AG08396 (cell line): ENCODE measurements at regions not wholly inside any gene's neighbourhood (a gene's known extent, or its start where the extent isn't known, plus 50 kb on each side); places are given as distances from the start of the nearest gene placed in this dataset.

ENCODE experiments used
- DNase-seq: peaks from one replicate; pipeline ENCODE4 v3.0.0; 2012; ENCODE audit warnings: low spot score, mixed read lengths

DNA sequence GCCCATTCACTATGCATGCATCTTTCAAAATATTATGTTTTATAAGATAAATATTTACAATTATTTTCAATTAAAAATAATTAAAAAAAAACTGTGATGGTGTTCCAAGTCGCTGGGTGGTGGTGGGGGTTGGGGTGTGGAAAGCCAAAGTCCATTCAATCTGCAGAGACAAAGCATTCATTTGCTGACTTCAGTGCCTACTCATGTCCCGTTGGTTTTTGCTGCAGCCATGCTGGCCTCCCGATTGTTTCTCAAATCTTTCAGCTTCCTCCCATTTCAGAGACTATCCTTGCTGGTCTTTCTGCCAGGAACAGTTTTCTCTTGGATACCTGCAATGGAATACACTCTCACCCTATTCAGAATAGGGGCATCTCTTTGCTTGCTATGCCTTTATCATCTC, 331.5 kb upstream of the NOVA1 start:
- no peak for DNase-seq

DNA sequence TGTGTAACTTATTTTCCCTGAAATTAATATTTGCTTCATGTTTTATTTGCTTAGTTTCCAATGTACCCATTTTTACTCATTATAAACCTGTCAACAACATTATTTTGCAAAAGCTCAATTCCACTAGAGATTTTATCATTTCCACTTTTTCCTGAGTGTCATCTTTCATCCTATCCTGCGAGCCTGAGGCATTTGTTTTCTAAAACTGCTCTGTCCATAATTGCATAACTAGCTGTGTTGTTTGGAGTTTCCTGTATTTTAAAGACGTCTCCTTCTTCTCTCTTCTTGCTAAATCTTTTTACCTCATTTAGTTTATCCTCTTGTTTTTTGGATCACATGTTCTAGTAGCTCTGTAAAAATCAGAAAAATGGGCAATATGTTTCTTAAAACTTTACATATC, 332.7 kb upstream of the NOVA1 start:
- DNase-seq: no peak

DNA sequence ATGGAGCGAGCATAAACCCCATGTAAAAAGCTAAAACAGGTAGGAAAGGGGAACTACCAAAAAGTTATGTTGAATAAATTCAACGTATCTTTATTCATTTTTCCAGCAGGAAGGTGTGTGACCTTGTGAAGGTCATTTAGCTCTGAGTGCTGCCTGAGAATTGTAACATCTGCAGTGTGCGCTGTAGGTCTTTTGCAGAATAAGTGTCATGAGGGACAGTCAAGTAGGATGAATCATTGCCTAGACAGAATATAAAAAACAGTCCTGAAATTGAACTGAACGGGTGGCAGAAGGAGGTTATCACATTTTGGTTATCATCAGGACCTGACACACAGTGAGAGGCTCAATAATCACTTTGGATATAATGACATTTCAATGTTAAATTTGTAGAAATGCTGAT, 334.8 kb upstream of the NOVA1 start:
- DNase-seq: no peak

DNA sequence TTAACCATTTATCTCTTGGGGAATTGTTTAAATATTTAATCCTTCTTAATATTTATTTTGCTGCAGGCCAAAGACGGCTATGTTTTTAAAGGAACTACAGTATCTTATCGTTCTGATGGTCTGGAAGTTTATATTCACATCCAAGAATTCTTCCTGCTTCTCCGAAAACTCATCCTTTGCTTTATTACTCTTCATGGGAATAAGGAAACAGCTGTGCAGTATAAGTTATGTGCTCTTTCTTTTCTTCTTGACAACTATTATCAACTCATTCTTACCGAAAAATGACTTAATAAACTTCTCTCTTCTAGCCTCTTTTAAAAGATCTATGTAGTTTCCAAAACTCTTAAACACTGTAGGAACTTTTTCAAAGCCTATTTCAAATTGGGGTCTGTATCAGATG, 335.6 kb upstream of the NOVA1 start:
- DNase-seq: no peak

DNA sequence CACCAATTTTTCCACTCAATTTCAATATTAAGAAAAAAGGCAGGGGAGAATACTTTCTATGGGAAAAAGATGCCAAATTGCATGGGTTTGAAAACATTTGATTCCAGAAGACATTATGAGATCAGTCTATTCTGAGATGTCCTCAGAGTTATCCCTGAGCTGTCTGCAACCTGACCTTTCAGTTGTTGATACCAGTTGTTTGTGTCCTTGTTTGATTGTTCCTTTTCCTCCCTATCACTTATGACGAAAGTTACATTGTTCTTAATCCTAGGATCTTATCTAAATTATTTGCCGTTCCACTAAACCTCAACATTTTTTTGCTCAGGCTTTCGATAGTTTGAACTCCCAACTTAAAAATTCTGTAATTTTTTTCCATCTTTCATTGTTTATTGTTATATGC, 336.3 kb upstream of the NOVA1 start:
- DNase-seq: no peak

DNA sequence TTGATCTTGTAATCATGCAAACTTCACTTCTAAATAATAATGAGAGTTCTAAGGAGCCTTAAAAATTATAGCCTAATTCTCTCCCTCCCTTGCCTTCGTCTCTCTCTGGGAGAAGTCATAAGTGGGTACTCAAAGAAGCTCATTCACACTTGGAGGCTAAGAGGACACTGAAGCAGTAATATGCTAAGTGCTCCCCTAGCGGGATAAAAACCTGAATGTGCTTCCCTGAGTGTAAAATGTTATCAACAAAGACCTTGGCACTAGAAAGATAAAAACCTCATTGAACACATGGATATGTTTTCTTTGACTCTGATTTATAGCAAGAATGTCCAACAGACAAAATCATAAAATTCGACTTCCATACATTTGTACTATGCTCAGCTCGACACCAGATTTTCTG, 337.9 kb upstream of the NOVA1 start:
- no peak for DNase-seq

DNA sequence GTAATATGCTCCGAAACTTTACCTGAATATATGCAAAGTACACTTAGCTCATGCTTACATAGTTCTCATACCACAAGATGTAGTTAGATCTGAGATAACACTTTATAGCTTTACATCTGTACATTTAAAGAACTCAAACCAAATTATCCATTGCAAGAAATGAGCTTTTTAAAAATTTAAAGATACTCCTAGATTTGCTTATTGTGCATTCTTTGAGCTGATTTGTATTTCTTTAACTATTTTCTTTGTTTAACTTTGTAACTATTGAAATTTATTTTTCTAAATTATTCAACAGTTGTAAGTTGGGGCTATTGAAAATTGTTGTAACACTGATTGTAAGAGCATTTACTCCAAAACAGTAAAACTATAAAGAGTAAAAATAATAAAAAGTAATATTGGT, 340.2 kb upstream of the NOVA1 start:
- DNase-seq: no peak

DNA sequence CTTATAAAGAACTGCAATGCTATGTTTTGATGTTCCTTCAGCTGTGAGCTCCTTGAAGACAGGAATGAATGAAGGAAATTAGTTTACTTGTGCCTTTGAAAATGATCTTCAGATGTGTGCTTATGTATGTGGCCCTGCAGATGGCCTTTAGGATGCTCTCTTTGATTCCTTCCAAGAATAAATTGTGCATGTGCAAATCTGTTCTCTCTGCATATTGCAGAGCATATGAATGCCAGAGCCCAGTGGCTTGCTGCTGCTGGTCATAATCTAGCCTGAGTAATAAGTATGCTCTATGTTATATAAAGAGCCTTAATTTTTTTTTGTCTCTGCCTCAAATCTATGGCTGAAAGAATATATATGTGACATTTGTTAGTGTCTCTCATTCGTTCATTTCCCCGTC, 341.9 kb upstream of the NOVA1 start:
- no peak for DNase-seq

DNA sequence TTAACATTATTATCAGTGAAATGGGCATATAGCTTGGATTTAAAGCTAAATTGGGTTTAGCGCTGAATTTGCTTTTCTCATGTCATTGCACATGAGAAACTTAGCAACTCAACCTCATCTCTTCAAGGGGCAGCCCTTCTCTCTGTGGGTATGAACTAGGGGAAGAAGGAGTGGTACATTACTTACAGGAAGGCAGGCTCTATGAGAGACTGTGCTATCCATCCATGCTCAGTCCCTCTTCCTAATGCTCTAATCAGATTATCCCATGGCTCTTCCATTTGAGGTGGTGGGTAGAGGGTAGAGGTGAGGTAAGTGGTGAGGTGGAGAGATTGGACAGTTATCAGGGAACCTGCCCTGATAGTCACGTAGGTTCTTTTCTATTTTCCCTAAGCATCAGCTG, 343.7 kb upstream of the NOVA1 start:
- DNase-seq: no peak

DNA sequence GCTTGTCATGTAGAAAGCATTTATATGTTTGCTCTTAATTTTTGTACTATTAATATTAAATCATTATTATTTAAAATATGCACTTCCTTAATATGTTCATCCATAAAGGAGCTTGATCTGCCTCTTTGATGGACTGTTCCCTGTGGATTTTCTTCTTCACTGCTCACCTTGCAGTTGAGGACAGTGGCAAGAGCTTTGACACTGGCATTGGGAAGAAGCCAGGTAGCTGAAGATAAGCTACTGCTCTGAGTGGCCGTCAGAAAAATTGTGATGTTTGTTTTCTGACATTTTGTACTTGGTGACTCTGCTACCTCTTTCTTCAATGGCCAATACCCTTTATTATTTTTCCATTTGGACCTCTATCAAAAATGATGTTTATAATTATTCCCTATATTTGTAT, 349.4 kb upstream of the NOVA1 start:
- DNase-seq: no peak

DNA sequence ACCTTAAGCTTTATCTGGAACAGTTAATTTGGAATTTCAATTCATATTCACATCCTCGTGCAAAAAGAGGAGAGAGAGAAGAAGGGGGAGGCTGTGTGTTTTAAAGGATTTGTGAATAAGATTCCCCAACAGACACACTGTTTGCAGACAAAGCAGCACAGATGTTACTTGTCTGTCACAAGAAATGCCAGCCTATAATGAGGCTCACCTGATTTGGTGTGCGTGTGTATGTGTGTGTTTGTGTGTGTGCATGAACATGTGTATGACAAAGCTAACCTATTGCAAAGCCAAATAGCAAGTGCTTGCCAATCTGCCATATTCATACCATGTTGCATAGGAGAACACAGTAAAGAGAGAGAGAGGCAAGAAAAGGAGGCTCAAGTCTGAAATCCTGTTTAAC, 361.6 kb upstream of the NOVA1 start:
- DNase-seq: no peak

DNA sequence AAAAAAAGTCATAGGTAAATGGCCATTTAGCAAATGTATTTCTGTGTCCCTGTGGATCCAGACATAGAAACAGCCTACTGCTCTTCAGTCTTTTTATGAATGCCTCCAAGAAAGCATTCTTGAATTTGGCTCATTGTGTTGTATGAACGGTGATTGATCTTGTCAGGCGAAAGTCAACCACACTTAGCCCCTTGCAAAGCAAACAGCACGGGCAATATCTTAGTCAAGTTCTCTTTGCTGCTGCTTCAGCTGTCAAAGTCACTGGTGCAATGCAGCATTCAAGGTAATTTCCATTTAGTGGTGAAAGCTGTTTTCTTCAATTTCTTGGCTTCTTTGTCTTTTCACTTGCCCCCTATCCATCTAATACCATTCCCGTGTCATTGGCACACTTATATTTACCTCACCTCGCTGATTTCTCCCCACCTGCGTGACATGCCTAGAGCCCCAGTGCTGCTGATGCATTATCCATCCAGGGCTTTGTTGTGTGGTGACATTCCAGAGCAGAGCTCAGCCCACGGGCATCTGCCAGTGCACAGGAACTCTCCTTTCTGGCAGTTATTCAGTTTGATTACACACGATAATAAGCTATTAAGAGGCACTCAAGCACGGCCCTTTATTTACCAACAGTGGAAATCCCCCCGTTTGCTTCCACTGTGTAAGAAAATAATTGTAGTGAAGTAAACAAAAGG, 362.3 kb upstream of the NOVA1 start:
- no peak for DNase-seq

DNA sequence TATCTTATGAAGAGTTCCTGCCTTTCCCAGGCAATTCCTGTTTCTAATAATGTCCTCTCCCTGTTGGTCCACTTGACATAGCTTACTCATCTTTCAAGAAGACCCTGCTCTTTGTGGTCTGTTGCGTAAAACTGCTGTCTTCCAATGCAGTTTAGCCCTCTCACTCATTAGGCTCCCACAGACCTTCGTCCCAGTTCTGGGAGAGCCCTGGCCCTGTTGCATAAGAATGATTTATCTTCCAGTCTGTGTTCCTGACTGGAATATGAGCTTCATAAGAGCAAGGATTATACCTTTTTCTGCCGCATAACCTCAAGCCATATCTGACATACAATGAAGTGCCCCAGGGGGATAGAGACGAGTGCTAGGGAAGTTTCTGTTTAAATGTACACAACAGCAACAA, 365.9 kb upstream of the NOVA1 start:
- no peak for DNase-seq

DNA sequence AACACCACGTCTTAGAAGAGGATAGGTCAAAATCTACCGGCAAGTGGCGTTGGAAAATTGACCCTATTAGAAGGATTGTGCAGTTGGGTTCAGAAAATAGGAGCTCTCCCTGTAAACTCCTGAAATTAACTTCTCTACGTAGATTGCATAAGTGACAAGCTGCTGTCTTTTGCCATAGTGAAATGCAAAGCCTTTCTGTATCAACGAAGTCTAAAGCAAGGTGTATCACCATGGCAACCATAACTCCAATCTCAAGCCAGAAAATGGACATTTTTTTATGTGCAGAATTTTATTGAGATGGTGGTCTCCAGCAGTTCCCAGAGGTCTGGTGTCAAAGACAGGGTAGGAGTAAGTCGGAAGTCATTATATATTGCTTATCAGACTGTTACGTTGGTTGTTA, 367.7 kb upstream of the NOVA1 start:
- DNase-seq: no peak

DNA sequence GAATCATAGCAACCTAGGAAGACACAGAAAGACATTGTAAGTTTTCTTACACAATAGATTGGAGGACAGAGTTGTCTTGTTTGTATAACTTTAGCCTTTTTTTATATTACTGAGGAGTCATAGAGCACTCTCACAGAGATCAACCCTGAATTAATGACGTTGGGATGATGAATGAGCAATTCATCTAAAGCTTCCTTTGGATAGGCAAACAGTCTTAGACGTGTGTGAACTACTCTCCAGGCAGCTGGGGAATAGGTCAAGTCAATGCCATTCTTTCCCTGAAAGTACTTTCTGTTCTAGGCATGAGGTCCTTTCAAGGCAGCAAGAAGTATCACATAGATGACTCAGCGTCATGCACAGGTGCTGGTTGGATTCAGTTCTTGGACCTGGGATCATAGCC, 369.1 kb upstream of the NOVA1 start:
- no peak for DNase-seq

DNA sequence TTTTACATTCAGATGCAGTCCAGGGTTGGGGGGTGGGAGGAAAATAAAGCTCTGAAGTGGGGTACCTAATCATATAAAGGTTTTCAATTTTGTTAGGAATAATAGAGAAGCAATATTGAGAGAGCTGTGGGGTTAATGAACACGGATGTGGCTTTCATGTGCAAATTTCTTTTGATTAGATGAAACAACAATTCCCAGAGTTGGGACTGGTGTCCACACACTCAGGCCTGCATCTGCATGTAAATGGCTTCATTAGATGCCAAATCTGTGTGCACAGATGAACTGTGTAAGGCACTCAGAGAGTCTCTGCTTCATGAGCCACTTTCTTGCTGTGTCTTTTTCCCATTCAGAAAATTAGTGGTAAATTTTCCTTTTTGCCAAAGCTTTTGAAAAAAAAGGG, 377.1 kb upstream of the NOVA1 start:
- no peak for DNase-seq

DNA sequence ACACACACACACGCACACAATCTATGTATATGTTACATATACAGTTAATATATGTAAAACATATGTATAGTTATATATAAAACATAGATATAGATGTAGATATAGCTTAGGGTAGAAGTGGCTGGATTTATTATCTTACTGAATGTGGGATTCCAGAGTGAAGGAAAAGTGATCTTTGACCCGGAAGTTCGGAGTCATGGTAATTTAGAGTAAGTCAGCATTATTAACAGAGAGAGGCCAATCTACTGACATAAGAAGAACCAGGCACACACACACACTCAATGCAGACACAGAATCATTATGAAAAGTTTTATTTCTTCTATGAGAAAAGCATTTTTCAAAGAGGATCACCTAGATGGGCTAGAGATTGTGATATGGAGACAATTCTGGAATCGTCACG, 384.2 kb upstream of the NOVA1 start:
- no peak for DNase-seq

DNA sequence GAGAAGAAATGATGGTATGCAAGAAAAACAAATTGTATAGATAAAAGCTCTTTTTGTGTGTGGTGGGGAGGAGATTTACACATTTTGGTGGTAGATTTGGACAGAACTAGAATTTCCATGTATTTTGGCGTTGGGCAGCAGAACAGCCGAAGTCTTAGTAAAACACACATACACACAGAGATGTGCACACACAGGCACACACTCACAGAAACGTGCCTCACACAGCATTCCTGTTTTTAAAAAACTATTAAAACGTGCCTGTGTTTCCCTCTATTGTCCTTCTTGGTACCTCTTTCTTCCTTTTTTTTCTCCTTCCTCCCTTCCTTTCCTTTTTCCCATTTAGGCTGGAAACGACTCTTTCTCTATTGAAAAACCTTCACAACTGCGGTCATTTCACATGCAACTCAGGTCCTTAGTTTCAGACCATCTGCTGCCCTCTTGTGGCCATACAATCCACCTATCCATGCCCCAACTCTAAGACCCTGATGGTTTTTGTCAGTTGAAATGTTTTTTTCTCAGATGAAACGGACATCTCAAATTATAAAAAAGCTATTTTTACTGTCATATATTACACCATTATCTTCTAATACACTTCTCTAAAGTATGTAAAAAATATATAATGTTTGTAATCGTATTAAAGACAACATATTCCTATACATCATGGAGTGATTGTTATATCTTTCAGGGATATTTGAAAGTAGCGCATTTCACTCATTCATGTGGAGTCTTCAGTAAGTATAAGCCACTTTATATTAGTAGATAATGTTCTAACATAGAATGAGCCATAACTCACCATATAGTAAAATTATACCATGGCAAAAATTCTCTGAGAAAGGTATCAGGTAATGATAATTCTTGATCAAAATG, 386.7 kb upstream of the NOVA1 start:
- DNase-seq: peak; percentile 2

DNA sequence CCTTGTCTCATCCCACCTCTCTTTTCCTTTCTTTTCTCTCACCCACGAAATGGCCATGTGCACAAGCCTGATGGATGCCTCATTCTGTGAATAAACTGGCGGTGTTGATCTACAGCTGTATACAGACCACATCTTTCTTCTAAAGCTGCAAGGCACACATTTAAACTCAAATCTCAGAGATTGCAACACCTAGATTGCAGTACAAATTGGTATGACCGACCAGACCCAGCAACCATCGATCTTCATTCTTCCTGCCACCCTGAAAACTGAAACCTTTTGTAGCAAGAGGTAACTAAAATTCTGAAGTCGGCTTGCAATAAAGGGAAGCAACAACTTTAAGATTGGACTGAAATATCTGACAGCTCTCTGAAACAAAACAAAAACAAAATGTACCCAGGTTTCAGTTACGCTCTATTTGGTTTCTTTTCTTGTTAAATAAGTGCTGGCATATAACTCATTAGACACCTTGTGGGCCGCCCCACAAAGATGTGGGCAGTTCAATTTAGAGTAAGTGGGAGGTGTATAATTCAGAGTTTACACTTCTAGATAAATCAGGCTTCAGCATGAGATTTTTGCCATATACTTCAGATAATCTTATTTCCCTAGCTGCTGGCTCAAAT, 390.0 kb upstream of the NOVA1 start:
- DNase-seq: no peak

DNA sequence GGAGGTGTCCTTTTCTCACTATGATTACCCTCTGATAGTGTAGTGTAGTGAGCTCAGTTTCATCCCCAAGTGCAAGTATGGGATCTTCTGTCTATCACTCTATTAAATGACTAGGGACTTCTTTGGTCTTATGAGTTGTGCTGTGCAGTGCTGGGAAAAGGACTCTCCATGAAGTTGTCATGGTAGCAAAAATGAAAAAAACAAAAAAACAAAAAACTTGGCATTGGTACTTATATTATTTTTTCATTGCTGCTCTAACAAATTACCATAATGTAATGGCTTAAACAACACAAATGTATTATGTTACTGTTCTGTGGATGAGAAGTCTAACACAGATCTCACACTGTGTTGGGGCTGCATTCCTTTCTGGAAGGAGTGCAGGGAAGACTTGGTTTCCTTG, 393.1 kb upstream of the NOVA1 start:
- DNase-seq: no peak

DNA sequence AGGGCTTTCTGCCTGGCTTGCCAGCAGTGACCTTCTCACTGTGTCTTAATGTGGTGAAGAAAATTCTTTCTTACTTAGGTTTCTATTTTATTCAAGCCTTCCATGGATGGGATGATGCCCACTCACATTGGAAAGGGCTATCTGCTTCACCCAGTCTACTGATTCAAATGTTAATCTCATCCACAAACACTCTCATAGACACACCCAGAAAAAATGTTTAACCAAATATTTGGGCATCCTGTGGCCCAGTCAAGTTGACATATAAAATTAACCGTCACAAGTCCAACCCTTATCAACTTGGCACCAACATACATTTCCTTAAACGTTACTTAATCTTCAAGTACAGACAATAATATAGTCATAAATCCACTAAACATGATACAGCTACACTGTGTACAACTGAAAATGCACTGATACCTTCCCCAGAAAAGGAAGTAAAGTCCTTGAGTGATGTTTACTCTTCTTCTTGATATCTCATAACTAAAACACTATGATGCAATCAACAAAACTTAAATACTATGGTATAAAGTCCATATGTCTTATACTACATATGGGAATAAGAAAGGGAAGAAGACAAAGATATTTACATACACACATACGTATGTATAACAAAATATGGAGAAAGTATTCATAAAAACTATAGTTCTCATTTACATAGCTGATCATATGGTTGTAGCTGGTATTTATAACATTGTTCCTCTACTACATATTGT, 394.7 kb upstream of the NOVA1 start:
- no peak for DNase-seq

DNA sequence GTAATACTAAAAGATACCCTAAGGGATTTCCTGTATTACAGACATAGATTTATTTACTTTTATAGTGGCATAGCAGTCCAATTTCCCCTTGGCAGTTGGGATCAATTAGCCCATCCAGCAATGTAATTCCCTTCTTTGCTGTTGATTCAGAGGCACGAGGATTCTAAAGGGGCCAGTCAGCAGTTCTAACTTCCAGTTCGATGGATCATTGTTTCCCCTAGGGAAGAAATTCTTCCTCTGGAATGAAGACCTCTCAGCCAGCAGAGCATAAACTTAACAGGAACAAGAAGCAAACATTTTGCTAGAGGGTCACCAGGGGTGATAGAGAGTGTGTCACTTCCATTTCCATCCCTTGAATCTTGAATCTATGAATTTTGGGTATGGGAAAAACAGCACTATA, 395.7 kb upstream of the NOVA1 start:
- no peak for DNase-seq

DNA sequence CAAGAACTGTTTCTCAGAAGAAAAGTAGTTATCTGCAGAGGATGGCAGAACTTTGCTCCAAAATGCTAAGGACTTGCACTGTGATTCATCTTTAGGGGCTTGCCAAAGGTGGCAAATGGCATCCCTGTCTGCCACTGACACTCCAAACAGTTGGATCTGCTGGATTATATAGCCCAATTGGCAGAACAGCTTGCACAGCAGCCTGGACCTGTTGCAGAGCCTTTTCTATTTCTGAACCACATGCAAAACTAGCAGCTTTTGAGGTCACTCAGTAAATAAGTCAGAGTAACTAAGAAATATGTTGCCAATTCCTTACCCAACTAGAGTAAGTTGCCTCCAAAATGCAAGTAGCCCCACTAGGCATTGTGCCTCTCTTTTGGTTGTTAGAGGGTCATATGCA, 397.5 kb upstream of the NOVA1 start:
- DNase-seq: no peak
